H9 (cell line): ENCODE measurements at regions not wholly inside any gene's neighbourhood (a gene's known extent, or its start where the extent isn't known, plus 50 kb on each side); places are given as distances from the start of the nearest gene placed in this dataset.
A peak's percentile ranks its signal among the peaks of the same experiment; 100 is the strongest.

Source experiments
- DNase-seq: peaks from one replicate; pipeline ENCODE4 v3.0.0-alpha.2; 2017
- H2AFZ ChIP-seq: one replicate; pipeline ENCODE4 v1.6.1; 2013; ENCODE audit warnings: mild to moderate bottlenecking, low read length, control low read depth, moderate library complexity
- H2AK5ac ChIP-seq: 2 replicates; pipeline ENCODE4 v1.6.1; 2013; ENCODE audit warnings: low read length, control low read depth, mixed read lengths; ENCODE audit not compliant: insufficient read length
- H2BK120ac ChIP-seq: one replicate; pipeline ENCODE4 v1.6.1; 2013; ENCODE audit warnings: low read depth, mild to moderate bottlenecking, low read length, control low read depth, inconsistent platforms; ENCODE audit not compliant: poor library complexity, severe bottlenecking
- H2BK12ac ChIP-seq: 2 replicates; pipeline ENCODE4 v1.6.1; 2013; ENCODE audit warnings: low read length, control low read depth, mixed read lengths, low read depth; ENCODE audit not compliant: insufficient read length
- H2BK15ac ChIP-seq: 2 replicates; pipeline ENCODE4 v1.6.1; 2013; ENCODE audit warnings: low read depth, low read length, control low read depth
- H2BK20ac ChIP-seq: one replicate; pipeline ENCODE4 v1.6.1; 2013; ENCODE audit warnings: low read depth, mild to moderate bottlenecking, low read length, control low read depth, inconsistent platforms; ENCODE audit not compliant: poor library complexity, severe bottlenecking
- H2BK5ac ChIP-seq: 2 replicates; pipeline ENCODE4 v1.6.1; 2013; ENCODE audit warnings: low read length, control low read depth, mixed read lengths; ENCODE audit not compliant: insufficient read length
- H3K14ac ChIP-seq: 2 replicates; pipeline ENCODE4 v1.6.1; 2013; ENCODE audit warnings: low read length, control low read depth; ENCODE audit not compliant: insufficient read depth
- H3K18ac ChIP-seq: 2 replicates; pipeline ENCODE4 v1.6.1; 2013; ENCODE audit warnings: low read depth, mild to moderate bottlenecking, mixed read lengths, low read length, control low read depth; ENCODE audit not compliant: insufficient read length
- H3K23ac ChIP-seq: 2 replicates; pipeline ENCODE4 v1.6.1; 2013; ENCODE audit warnings: low read length, control low read depth, mixed read lengths, low read depth; ENCODE audit not compliant: insufficient read length
- H3K23me2 ChIP-seq: 2 replicates; pipeline ENCODE4 v1.6.1; 2013; ENCODE audit warnings: low read depth, mild to moderate bottlenecking, mixed read lengths, low read length, control low read depth; ENCODE audit not compliant: insufficient read length, poor library complexity, severe bottlenecking
- H3K27ac ChIP-seq: 2 replicates; pipeline ENCODE4 v1.5.1; 2013; ENCODE audit warnings: low read length, control low read depth, mixed read lengths, low read depth; ENCODE audit not compliant: insufficient read length
- H3K27me3 ChIP-seq: 2 replicates; pipeline ENCODE4 v1.6.1; 2013; ENCODE audit warnings: low read length, control low read depth, inconsistent platforms; ENCODE audit not compliant: insufficient read depth
- H3K4ac ChIP-seq: 2 replicates; pipeline ENCODE4 v1.6.1; 2013; ENCODE audit warnings: low read depth, mild to moderate bottlenecking, control low read depth, inconsistent platforms, low read length, moderate library complexity
- H3K4me1 ChIP-seq: 2 replicates; pipeline ENCODE4 v1.6.1; 2013; ENCODE audit warnings: low read length, control low read depth, inconsistent platforms; ENCODE audit not compliant: insufficient read depth
- H3K4me2 ChIP-seq: 2 replicates; pipeline ENCODE4 v1.6.1; 2013; ENCODE audit warnings: low read length, control low read depth, mixed read lengths; ENCODE audit not compliant: insufficient read length, insufficient read depth
- H3K56ac ChIP-seq: 2 replicates; pipeline ENCODE4 v1.6.1; 2013; ENCODE audit warnings: low read depth, mild to moderate bottlenecking, mixed read lengths, low read length, control low read depth; ENCODE audit not compliant: insufficient read length
- H3K79me1 ChIP-seq: 2 replicates; pipeline ENCODE4 v1.6.1; 2013; ENCODE audit warnings: low read depth, mild to moderate bottlenecking, moderate library complexity, low read length, control low read depth, inconsistent platforms; ENCODE audit not compliant: insufficient read depth, poor library complexity, severe bottlenecking
- H3K79me2 ChIP-seq: 2 replicates; pipeline ENCODE4 v1.6.1; 2013; ENCODE audit warnings: low read length, control low read depth, inconsistent platforms; ENCODE audit not compliant: insufficient read depth
- H3K9ac ChIP-seq: 2 replicates; pipeline ENCODE4 v1.6.1; 2013; ENCODE audit warnings: low read length, control low read depth, mixed read lengths; ENCODE audit not compliant: insufficient read length; ENCODE audit errors: extremely low read depth
- H3K9me3 ChIP-seq: one replicate; pipeline ENCODE4 v1.6.1; 2013; ENCODE audit warnings: low read depth, low read length, inconsistent platforms; ENCODE audit not compliant: control insufficient read depth
- H3T11ph ChIP-seq: one replicate; pipeline ENCODE4 v1.6.1; 2013; ENCODE audit warnings: mild to moderate bottlenecking, low read length, control low read depth, inconsistent platforms
- H4K20me1 ChIP-seq: one replicate; pipeline ENCODE4 v1.6.1; 2013; ENCODE audit not compliant: control insufficient read depth, insufficient read length, insufficient read depth
- H4K5ac ChIP-seq: 2 replicates; pipeline ENCODE4 v1.6.1; 2013; ENCODE audit warnings: low read depth, mild to moderate bottlenecking, mixed read lengths, low read length, control low read depth; ENCODE audit not compliant: insufficient read length
- H4K8ac ChIP-seq: replicated peaks from 2 replicates; pipeline ENCODE4 v1.6.1; 2013; ENCODE audit warnings: low read length, control low read depth, mixed read lengths, low read depth; ENCODE audit not compliant: insufficient read length
- H4K91ac ChIP-seq: 2 replicates; pipeline ENCODE4 v1.6.1; 2013; ENCODE audit warnings: low read depth, mild to moderate bottlenecking, moderate library complexity, mixed read lengths, low read length, control low read depth; ENCODE audit not compliant: insufficient read length
- H3K27ac Mint-ChIP-seq, 3 experiments: 2 replicates in 2 of 3; 3 replicates in 1 of 3; pipeline ENCODE4 v1.8.0; 2020 to 2021; ENCODE audit warnings: mixed read lengths in 3 of 3, mild to moderate bottlenecking in 1 of 3, moderate library complexity in 1 of 3
- H3K27me3 Mint-ChIP-seq: 2 replicates; pipeline ENCODE4 v1.8.0; 2021; ENCODE audit warnings: low read depth, mild to moderate bottlenecking, moderate library complexity, mixed read lengths
- H3K36me3 Mint-ChIP-seq, 3 experiments: 2 replicates in 2 of 3; 3 replicates in 1 of 3; pipeline ENCODE4 v1.8.0; 2020 to 2021; ENCODE audit warnings: low read depth in 3 of 3, mixed read lengths in 3 of 3; ENCODE audit not compliant: insufficient read depth in 1 of 3
- H3K4me1 Mint-ChIP-seq, 2 experiments: 2 replicates each; pipeline ENCODE4 v1.8.0; 2020; ENCODE audit warnings: mixed read lengths in 2 of 2
- H3K4me3 Mint-ChIP-seq, 2 experiments: 2 replicates in 1 of 2; 3 replicates in 1 of 2; pipeline ENCODE4 v1.8.0; 2020 to 2021; ENCODE audit warnings: mild to moderate bottlenecking in 2 of 2, mixed read lengths in 2 of 2, moderate library complexity in 1 of 2
- H3K9me3 Mint-ChIP-seq, 2 experiments: 2 replicates in 1 of 2; 3 replicates in 1 of 2; pipeline ENCODE4 v1.8.0; 2020; ENCODE audit warnings: mild to moderate bottlenecking in 2 of 2, mixed read lengths in 2 of 2, moderate library complexity in 1 of 2
- CTCF ChIP-seq: fragments of 200-600 bp; sonication (generic); conservative IDR thresholded peaks from 3 replicates; pipeline ENCODE4 v1.8.0; 2021; ENCODE audit warnings: antibody characterized with exemption, mild to moderate bottlenecking
- WGBS: extraction: QIAGEN DNeasy Blood & Tissue Kit; methylation state at CpG from one replicate; pipeline ENCODE4 v1.1.7; 2013; ENCODE audit warnings: missing lambda C conversion rate, low lambda C conversion rate, mixed read lengths; ENCODE audit not compliant: insufficient read length; ENCODE audit errors: extremely low coverage; 5-methylcytosine and 5-hydroxymethylcytosine counted together

- Histone ChIP-seq H2BK12ac (no peak overlapping the region), H3K79me2 (no peaks in the 10 kb centered on the region), H4K5ac (no peak overlapping the region), H3K14ac (no peak overlapping the region), H2BK120ac (no peak overlapping the region), H3K23me2 (no peaks in the 10 kb centered on the region), H2AFZ (no peak overlapping the region), H4K91ac (no peak overlapping the region), H3K23ac (no peak overlapping the region), H2BK5ac (no peak overlapping the region), H2BK15ac (no peak overlapping the region), H3K4me2 (no peak overlapping the region), H3K9me3 (no peaks in the 10 kb centered on the region), H3K79me1 (no peaks in the 10 kb centered on the region), H3K56ac (no peak overlapping the region), H3K18ac (no peak overlapping the region), H2AK5ac (no peak overlapping the region), H3T11ph (no peak overlapping the region), H3K4me1 (peaks cover 6% of the 10 kb centered on the region; the same call in 1 of the 2 replicates), H4K8ac (no peak overlapping the region), H2BK20ac (no peak overlapping the region), H4K20me1 (no peaks in the 10 kb centered on the region), H3K27ac (no peak overlapping the region), H3K4ac (no peak overlapping the region), H3K9ac (no peak overlapping the region), H3K27me3 (no peaks in the 10 kb centered on the region)
- peak; percentile 75 for DNase-seq
- peak overlapping the region in 1 of 2 experiments; percentile 40; a peak in 1 of 5 replicates for H3K4me3 Mint-ChIP-seq
- no CpG with 5 or more reads among the region's 13 CpGs for WGBS
- peak; percentile 69 for TF ChIP-seq CTCF
- no peaks in the 10 kb centered on the region; a peak in 1 of 7 replicates for H3K36me3 Mint-ChIP-seq
- H3K27ac Mint-ChIP-seq = peak overlapping the region in 1 of 3 experiments; percentile 49; a peak in 1 of 7 replicates
- no peaks in the 10 kb centered on the region for H3K9me3 Mint-ChIP-seq
- peaks cover 36 to 48% of the 10 kb centered on the region in 2 experiments for H3K4me1 Mint-ChIP-seq
- peaks cover 13% of the 10 kb centered on the region for H3K27me3 Mint-ChIP-seq
These were observed 58.1 kb downstream of the FHIP2A start for GRCh38 chr10:114879541-114880158.
